ENCODE measurements at regions not wholly inside any gene's neighbourhood (a gene's known extent, or its start where the extent isn't known, plus 50 kb on each side); places are given as distances from the start of the nearest gene placed in this dataset.

- no peak for TF ChIP-seq CTCF (IDR thresholded peaks at IDR 0.05; ENCODE audit: insufficient read depth, low read length, poor library complexity, severe bottlenecking)
- TF ChIP-seq EZH2phosphoT487 (conservative IDR thresholded peaks at IDR 0.05; ENCODE audit: low read length) = no peak
These were observed 111.8 kb upstream of the AGR3 start for GRCh38 chr7:16993543-16993942.
